Panc1 (cell line): ENCODE measurements at regions not wholly inside any gene's neighbourhood (a gene's known extent, or its start where the extent isn't known, plus 50 kb on each side); places are given as distances from the start of the nearest gene placed in this dataset.

Source experiments
- ATAC-seq: fragments of 200-7000 bp; cut with Tn5 transposase; 2 replicates; pipeline ENCODE4 v1.9.1; 2020; ENCODE audit warnings: mild to moderate bottlenecking, moderate library complexity
- BruUV-seq: library from RNA; stranded (reverse); fragments of 400-500 nt; replicated peaks from 2 replicates; lab custom pipeline; 2021; lab: Mats Ljungman, UMichigan
- CTCF ChIA-PET: fragments of 300-600 bp; sonication (Branson Sonifier 250); formaldehyde crosslinking; loops from one replicate; lab custom pipeline; 2022; ENCODE audit warnings: antibody characterized with exemption; lab: Charles Lee
- POLR2A ChIA-PET: fragments of 300-600 bp; sonication (Branson Sonifier 250); formaldehyde crosslinking; loops from one replicate; lab custom pipeline; 2022; ENCODE audit warnings: antibody characterized with exemption; lab: Charles Lee
- DNase-seq: peaks from one replicate; pipeline ENCODE4 v3.0.0-alpha.2; 2010; ENCODE audit warnings: low read depth, low spot score
- H3K27ac ChIP-seq: 2 replicates; pipeline ENCODE4 v1.5.1; 2011; ENCODE audit warnings: mild to moderate bottlenecking, low read length, inconsistent platforms
- H3K27me3 ChIP-seq: fragments of 200-500 bp; sonication (Bioruptor generic); 2 replicates; pipeline ENCODE4 v1.6.0; 2014; ENCODE audit warnings: low read length, inconsistent platforms; ENCODE audit not compliant: control insufficient read depth, insufficient read depth
- H3K36me3 ChIP-seq: fragments of 200-500 bp; sonication (Bioruptor generic); 2 replicates; pipeline ENCODE4 v1.5.1; 2014; ENCODE audit warnings: inconsistent platforms, mild to moderate bottlenecking, low read length, moderate library complexity; ENCODE audit not compliant: control insufficient read depth, insufficient read depth
- H3K4me1 ChIP-seq: 2 replicates; pipeline ENCODE4 v1.5.1; 2011; ENCODE audit warnings: inconsistent platforms, mild to moderate bottlenecking, low read length, moderate library complexity; ENCODE audit not compliant: control insufficient read depth, insufficient read depth
- H3K4me3 ChIP-seq, 2 experiments: 2 replicates each; pipeline ENCODE4 v1.5.1; 2011 to 2012; ENCODE audit warnings: low read depth in 2 of 2, low read length in 2 of 2, mild to moderate bottlenecking in 2 of 2, inconsistent platforms in 1 of 2, moderate library complexity in 1 of 2
- H3K9me3 ChIP-seq: fragments of 200-500 bp; sonication (Bioruptor generic); 2 replicates; pipeline ENCODE4 v1.5.1; 2014; ENCODE audit warnings: low read depth, mild to moderate bottlenecking, inconsistent platforms, low read length, moderate library complexity; ENCODE audit not compliant: control insufficient read depth, insufficient read depth
- CTCF ChIP-seq: fragments of 450-650 bp; IDR thresholded peaks from 2 replicates; pipeline ENCODE4 v1.5.1; 2017; ENCODE audit warnings: mild to moderate bottlenecking
- POLR2AphosphoS5 ChIP-seq: IDR thresholded peaks from 2 replicates; pipeline ENCODE4 v1.6.1; 2012; ENCODE audit warnings: mild to moderate bottlenecking, low read depth, low read length, moderate library complexity
- REST ChIP-seq, 2 experiments: IDR thresholded peaks; 2 replicates each; pipeline ENCODE4 v1.6.1; 2011 to 2012; ENCODE audit warnings: low read depth in 2 of 2, control low read depth in 1 of 2, low read length in 1 of 2, mild to moderate bottlenecking in 1 of 2, moderate library complexity in 1 of 2; ENCODE audit not compliant: insufficient read depth in 1 of 2
- SIN3A ChIP-seq: IDR thresholded peaks from 2 replicates; pipeline ENCODE4 v1.6.1; 2012; ENCODE audit warnings: low read depth, mild to moderate bottlenecking, low read length, moderate library complexity, borderline replicate concordance; ENCODE audit not compliant: insufficient read depth
- TCF7L2 ChIP-seq: IDR thresholded peaks from 2 replicates; pipeline ENCODE4 v1.6.1; 2011; ENCODE audit warnings: mild to moderate bottlenecking, low read depth, low read length, inconsistent platforms
- in situ Hi-C: cut with HindIII; loops from 2 replicates; pipeline ENCODE4 v1.10.0; 2016; ENCODE audit warnings: low sequenced_read_pairs, low pct_unique_long_range_greater_than_20kb
- intact Hi-C: fragments of 100-400 bp; cut with micrococcal nuclease; formaldehyde crosslinking; loops from one replicate; pipeline ENCODE4 v1.10.0; 2022; ENCODE audit not compliant: unreplicated experiment

- CTCF ChIA-PET: no interaction called here
- in situ Hi-C loops (no loop called here), intact Hi-C loops (no loop called here)
- H3K4me1 ChIP-seq: no peaks in the 10 kb centered on the region
- POLR2A ChIA-PET: no interaction called here
- no peaks in the 10 kb centered on the region for H3K27me3 ChIP-seq
- no peak overlapping the region for H3K4me3 ChIP-seq
- BruUV-seq: no TSS peak
- TF ChIP-seq REST (IDR thresholded peaks at IDR 0.05; ENCODE audit: insufficient read depth in 1 of 2, low read depth in 2 of 2, low read length in 1 of 2): no peak
- no peak for TF ChIP-seq CTCF
- no peak for TF ChIP-seq SIN3A
- TF ChIP-seq POLR2AphosphoS5: no peak
- TF ChIP-seq TCF7L2: no peak
- H3K27ac ChIP-seq: no peak overlapping the region
- no peak for DNase-seq
- H3K36me3 ChIP-seq: no peaks in the 10 kb centered on the region
- no peaks in the 10 kb centered on the region for H3K9me3 ChIP-seq
- no peak for ATAC-seq
Measured at GRCh38 chr9:107123389-107123788, 159.7 kb upstream of the RAD23B start.

- Histone ChIP-seq H3K27me3 (no peaks in the 10 kb centered on the region), H3K27ac (no peak overlapping the region), H3K4me3 (no peak overlapping the region), H3K36me3 (no peaks in the 10 kb centered on the region), H3K9me3 (no peaks in the 10 kb centered on the region), H3K4me1 (no peaks in the 10 kb centered on the region)
- in situ Hi-C loops: no loop called here
- CTCF ChIA-PET: no interaction called here
- BruUV-seq: no TSS peak
- POLR2A ChIA-PET: no interaction called here
- TF ChIP-seq TCF7L2 (no peak), REST (IDR thresholded peaks at IDR 0.05; ENCODE audit: insufficient read depth in 1 of 2, low read depth in 2 of 2, low read length in 1 of 2) (no peak), CTCF (no peak), SIN3A (no peak), POLR2AphosphoS5 (no peak)
- intact Hi-C loops: no loop called here
- ATAC-seq (no peak), DNase-seq (no peak)
Measured at GRCh38 chr9:107127608-107128007, 155.5 kb upstream of the RAD23B start.
